ENCODE measurements at regions not wholly inside any gene's neighbourhood (a gene's known extent, or its start where the extent isn't known, plus 50 kb on each side); places are given as distances from the start of the nearest gene placed in this dataset.

DNA sequence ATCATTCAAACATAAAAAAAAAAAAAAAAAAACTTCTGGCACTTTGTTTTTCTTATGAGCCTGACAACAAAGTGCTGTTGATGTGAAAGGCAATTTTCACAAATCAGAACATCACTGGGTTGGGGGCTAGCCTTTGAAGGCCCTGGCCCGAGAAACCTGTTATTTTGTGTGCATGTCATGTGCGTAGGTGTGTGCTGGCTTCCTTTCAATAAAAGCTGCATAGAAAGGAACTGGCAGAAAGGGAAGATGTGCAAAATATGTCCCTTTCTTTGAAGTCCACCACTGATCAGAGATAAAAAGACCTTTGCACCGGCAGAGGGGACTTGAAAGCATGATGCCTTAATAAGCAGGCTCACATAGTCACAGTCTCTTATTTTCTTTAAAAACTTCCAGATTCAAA is 170.8 kb upstream of the RASGEF1B start:
- TF ChIP-seq FOXP2 (optimal IDR thresholded peaks at IDR 0.05; ENCODE audit: borderline replicate concordance, extremely low read depth, extremely low read length, insufficient read depth) (no peak), POLR2AphosphoS5 (IDR thresholded peaks at IDR 0.05; ENCODE audit: low read depth, low read length) (no peak), TAF1 (IDR thresholded peaks at IDR 0.05; ENCODE audit: borderline replicate concordance, insufficient read depth, low read length) (no peak), REST (IDR thresholded peaks at IDR 0.05; ENCODE audit: insufficient read depth in 1 of 2, low read depth in 2 of 2, low read length in 2 of 2) (no peak), SIN3A (IDR thresholded peaks at IDR 0.05; ENCODE audit: borderline replicate concordance, insufficient read depth, low read length) (no peak)

DNA sequence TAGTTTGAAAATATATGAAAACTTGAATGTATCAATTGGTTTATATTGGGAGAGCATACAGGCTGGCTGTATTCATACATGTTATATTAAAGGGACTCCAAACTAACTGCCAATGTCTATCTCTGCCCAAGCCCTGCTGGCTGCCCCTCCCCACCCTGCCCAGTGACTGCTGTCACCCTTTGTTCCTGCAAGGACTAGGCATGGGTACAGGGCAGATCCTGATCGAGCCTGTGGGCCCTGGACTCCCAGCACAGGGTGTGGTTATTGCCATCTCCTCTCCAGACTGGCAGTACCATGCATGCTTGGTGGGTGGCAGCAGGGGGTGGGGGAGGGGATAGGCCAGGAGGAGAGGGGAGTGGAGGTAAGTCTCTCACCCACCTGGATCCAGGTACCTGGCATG is 167.5 kb upstream of the RASGEF1B start:
- TF ChIP-seq SIN3A (IDR thresholded peaks at IDR 0.05; ENCODE audit: borderline replicate concordance, insufficient read depth, low read length), result no peak
- TF ChIP-seq FOXP2 (optimal IDR thresholded peaks at IDR 0.05; ENCODE audit: borderline replicate concordance, extremely low read depth, extremely low read length, insufficient read depth), result no peak
- no peak for TF ChIP-seq REST (IDR thresholded peaks at IDR 0.05; ENCODE audit: insufficient read depth in 1 of 2, low read depth in 2 of 2, low read length in 2 of 2)
- TF ChIP-seq POLR2AphosphoS5 (IDR thresholded peaks at IDR 0.05; ENCODE audit: low read depth, low read length), result no peak

GRCh38 chr4:81638698-81639097 is 167.0 kb upstream of the RASGEF1B start:
- no peak for TF ChIP-seq SIN3A (IDR thresholded peaks at IDR 0.05; ENCODE audit: borderline replicate concordance, insufficient read depth, low read length)
- TF ChIP-seq TAF1 (IDR thresholded peaks at IDR 0.05; ENCODE audit: borderline replicate concordance, insufficient read depth, low read length), result no peak
- TF ChIP-seq FOXP2 (optimal IDR thresholded peaks at IDR 0.05; ENCODE audit: borderline replicate concordance, extremely low read depth, extremely low read length, insufficient read depth), result no peak
- TF ChIP-seq POLR2AphosphoS5 (IDR thresholded peaks at IDR 0.05; ENCODE audit: low read depth, low read length), result no peak
- TF ChIP-seq REST (IDR thresholded peaks at IDR 0.05; ENCODE audit: insufficient read depth in 1 of 2, low read depth in 2 of 2, low read length in 2 of 2), result no peak

GRCh38 chr4:81635739-81636138 is 164.0 kb upstream of the RASGEF1B start:
- TF ChIP-seq POLR2AphosphoS5 (IDR thresholded peaks at IDR 0.05; ENCODE audit: low read depth, low read length), result no peak
- no peak for TF ChIP-seq FOXP2 (optimal IDR thresholded peaks at IDR 0.05; ENCODE audit: borderline replicate concordance, extremely low read depth, extremely low read length, insufficient read depth)
- no peak for TF ChIP-seq REST (IDR thresholded peaks at IDR 0.05; ENCODE audit: insufficient read depth in 1 of 2, low read depth in 2 of 2, low read length in 2 of 2)
- TF ChIP-seq SIN3A (IDR thresholded peaks at IDR 0.05; ENCODE audit: borderline replicate concordance, insufficient read depth, low read length), result no peak
- TF ChIP-seq TAF1 (IDR thresholded peaks at IDR 0.05; ENCODE audit: borderline replicate concordance, insufficient read depth, low read length), result no peak
